Tibial nerve (tissue), 4 donors: ENCODE measurements at regions not wholly inside any gene's neighbourhood (a gene's known extent, or its start where the extent isn't known, plus 50 kb on each side); places are given as distances from the start of the nearest gene placed in this dataset.

Experiments used
- DNase-seq, 2 donors: peaks; one replicate each; pipeline ENCODE4 v3.0.0-alpha.2; 2019; ENCODE audit warnings: low spot score in 2 of 2
- H3K27ac ChIP-seq, 4 donors: fragments of 200-600 bp; sonication (generic) in 3 of 4; one replicate each; pipeline ENCODE4 v1.5.1; 2017 to 2019; ENCODE audit warnings: mild to moderate bottlenecking in 1 of 4
- H3K27me3 ChIP-seq, 2 donors: fragments of 200-600 bp; sonication (generic) in 1 of 2; one replicate each; pipeline versions ENCODE4 v1.5.1 to v1.6.0; 2017 to 2019
- H3K36me3 ChIP-seq, 3 donors: fragments of 200-600 bp; sonication (generic); one replicate each; pipeline ENCODE4 v1.5.1; 2018 to 2019
- H3K4me1 ChIP-seq, 4 donors: fragments of 200-600 bp; sonication (generic) in 3 of 4; one replicate each; pipeline ENCODE4 v1.5.1; 2017 to 2019
- H3K4me3 ChIP-seq, 4 donors: fragments of 200-600 bp; sonication (generic) in 3 of 4; one replicate each; pipeline ENCODE4 v1.5.1; 2017 to 2019; ENCODE audit warnings: mild to moderate bottlenecking in 1 of 4, moderate library complexity in 1 of 4
- H3K9me3 ChIP-seq, 4 donors: fragments of 200-600 bp; sonication (generic) in 3 of 4; one replicate each; pipeline ENCODE4 v1.5.1; 2017 to 2019
- EP300 ChIP-seq, 2 donors: sonication (generic); formaldehyde crosslinking; IDR thresholded peaks; one replicate each; pipeline ENCODE4 v1.6.1; 2017; ENCODE audit warnings: antibody characterized with exemption in 2 of 2, mild to moderate bottlenecking in 1 of 2
- POLR2A ChIP-seq, 2 donors: fragments of 450-650 bp; IDR thresholded peaks; one replicate each; pipeline ENCODE4 v1.6.1; 2017; ENCODE audit warnings: antibody characterized with exemption in 2 of 2, mild to moderate bottlenecking in 2 of 2, moderate library complexity in 2 of 2
- WGBS, 2 donors: methylation state at CpG; one replicate each; pipeline ENCODE4 v1.1.5; 2018; 5-methylcytosine and 5-hydroxymethylcytosine counted together
- TF ChIP-seq, protein P1 (sequence below), 5 experiments: fragments of 200-600 bp in 3 of 5; fragments of 450-650 bp in 2 of 5; sonication (generic) in 3 of 5; IDR thresholded peaks; one replicate each; pipeline ENCODE4 v1.5.1; 2016 to 2019; ENCODE audit warnings: antibody characterized with exemption in 5 of 5, mild to moderate bottlenecking in 3 of 5, moderate library complexity in 2 of 5

DNA sequence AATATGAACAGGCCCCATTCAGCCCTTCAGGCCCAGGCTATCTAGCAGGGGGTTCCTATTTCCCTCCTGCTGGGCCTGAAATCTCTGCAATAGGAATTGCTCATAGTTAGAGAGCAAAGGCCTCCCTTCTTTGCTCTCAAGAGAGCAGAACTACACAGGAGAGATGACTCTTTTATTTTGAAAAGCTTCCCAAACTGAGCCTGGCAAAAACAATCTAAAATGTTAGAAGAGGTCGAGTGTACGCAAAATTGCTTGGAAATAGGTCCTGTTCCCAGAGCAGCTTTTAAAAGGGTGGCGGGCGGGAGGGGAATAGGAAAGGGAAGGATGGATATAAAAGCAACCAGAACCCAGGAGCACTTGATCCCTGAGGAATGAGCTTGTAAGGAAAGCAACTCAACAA is 68.4 kb upstream of the APCDD1 start:
- Histone ChIP-seq H3K4me3 (no peak overlapping the region), H3K9me3 (no peaks in the 10 kb centered on the region), H3K36me3 (no peaks in the 10 kb centered on the region), H3K4me1 (peaks cover 0 to 11% (median 0%) of the 10 kb centered on the region in 4 donors), H3K27me3 (no peaks in the 10 kb centered on the region), H3K27ac (peak overlapping the region in 2 of 4 donors; percentile 12 to 31)
- no peak for DNase-seq
- TF ChIP-seq POLR2A (IDR thresholded peaks at IDR 0.05) (no peak), EP300 (IDR thresholded peaks at IDR 0.05) (no peak)
- TF ChIP-seq, protein P1, sequence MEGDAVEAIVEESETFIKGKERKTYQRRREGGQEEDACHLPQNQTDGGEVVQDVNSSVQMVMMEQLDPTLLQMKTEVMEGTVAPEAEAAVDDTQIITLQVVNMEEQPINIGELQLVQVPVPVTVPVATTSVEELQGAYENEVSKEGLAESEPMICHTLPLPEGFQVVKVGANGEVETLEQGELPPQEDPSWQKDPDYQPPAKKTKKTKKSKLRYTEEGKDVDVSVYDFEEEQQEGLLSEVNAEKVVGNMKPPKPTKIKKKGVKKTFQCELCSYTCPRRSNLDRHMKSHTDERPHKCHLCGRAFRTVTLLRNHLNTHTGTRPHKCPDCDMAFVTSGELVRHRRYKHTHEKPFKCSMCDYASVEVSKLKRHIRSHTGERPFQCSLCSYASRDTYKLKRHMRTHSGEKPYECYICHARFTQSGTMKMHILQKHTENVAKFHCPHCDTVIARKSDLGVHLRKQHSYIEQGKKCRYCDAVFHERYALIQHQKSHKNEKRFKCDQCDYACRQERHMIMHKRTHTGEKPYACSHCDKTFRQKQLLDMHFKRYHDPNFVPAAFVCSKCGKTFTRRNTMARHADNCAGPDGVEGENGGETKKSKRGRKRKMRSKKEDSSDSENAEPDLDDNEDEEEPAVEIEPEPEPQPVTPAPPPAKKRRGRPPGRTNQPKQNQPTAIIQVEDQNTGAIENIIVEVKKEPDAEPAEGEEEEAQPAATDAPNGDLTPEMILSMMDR (IDR thresholded peaks at IDR 0.05) = no peak
- 56 to 64% methylated on average over 4 of the region's 4 CpGs for WGBS, 2 donors

DNA sequence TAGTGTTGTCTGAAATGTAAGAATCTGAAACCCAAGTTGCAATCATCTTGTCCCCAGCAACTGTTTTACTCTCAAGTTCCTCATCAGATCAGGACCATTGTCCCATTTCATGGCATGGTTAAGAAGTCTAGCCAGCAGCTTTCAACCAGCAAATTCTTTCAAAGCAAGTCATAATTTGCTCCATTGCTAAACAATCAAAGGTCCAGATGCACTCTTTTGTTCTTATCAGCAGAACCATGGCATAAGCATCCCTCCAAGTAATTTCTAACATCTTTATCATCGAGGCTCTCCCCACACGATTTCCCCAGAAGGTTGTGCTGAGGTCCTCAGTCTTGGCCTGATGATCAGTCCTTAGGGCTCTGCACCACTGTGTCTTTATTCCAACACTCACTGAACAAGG is 67.5 kb upstream of the APCDD1 start:
- Histone ChIP-seq H3K36me3 (no peaks in the 10 kb centered on the region), H3K27me3 (no peaks in the 10 kb centered on the region), H3K9me3 (no peaks in the 10 kb centered on the region), H3K4me3 (no peak overlapping the region), H3K4me1 (peaks cover 0 to 11% (median 0%) of the 10 kb centered on the region in 4 donors), H3K27ac (no peak overlapping the region)
- WGBS, 2 donors = 77 to 90% methylated on average over 2 of the region's 2 CpGs
- no peak for DNase-seq
- TF ChIP-seq, protein P1 (IDR thresholded peaks at IDR 0.05) = no peak
- TF ChIP-seq POLR2A (IDR thresholded peaks at IDR 0.05) (no peak), EP300 (IDR thresholded peaks at IDR 0.05) (no peak)

DNA sequence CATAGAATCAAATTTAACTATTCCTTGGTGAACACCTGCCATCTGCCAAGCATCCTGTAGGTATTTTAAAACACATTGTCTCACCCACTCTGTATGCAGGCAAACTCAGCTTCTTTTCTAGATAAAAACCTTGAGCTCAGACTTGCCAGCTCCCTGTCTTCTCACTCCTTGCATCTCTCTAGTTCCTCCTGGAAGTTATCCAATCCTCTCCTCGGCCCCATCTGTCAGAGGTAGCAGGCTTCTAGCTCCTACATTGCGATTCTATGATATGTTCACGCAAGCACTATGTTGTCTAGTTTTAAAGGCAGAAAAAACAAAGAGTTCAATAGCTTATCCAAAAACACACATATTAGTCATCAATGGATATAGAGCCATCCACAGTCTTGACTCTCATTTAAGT is 67.0 kb upstream of the APCDD1 start:
- Histone ChIP-seq H3K4me1 (peaks cover 0 to 11% (median 0%) of the 10 kb centered on the region in 4 donors), H3K36me3 (no peaks in the 10 kb centered on the region), H3K4me3 (no peak overlapping the region), H3K9me3 (no peaks in the 10 kb centered on the region), H3K27ac (no peak overlapping the region), H3K27me3 (no peaks in the 10 kb centered on the region)
- no peak for DNase-seq
- no peak for TF ChIP-seq EP300 (IDR thresholded peaks at IDR 0.05)
- no peak for TF ChIP-seq POLR2A (IDR thresholded peaks at IDR 0.05)
- TF ChIP-seq, protein P1 (IDR thresholded peaks at IDR 0.05) = no peak
- 94 to 95% methylated on average over 3 of the region's 3 CpGs for WGBS, 2 donors

DNA sequence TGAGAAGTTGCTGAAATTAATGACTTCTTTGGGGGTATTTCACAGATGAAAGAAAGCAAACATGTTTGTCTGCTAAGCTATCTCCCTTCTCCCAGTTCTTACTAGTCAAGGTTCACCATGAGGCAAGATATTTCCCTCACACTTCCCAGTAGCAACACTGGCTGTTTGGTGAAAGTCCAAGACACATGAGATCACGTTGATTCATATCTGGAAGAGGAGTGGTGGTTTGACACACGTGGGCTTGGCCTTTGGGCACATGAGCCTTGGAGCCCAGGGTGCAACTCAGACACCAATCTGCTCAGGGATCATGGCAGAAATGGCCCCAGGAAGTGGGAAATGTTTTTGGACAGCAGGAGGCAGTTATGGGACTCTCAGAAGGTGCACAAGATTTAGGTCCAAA is 66.1 kb upstream of the APCDD1 start:
- TF ChIP-seq POLR2A (IDR thresholded peaks at IDR 0.05) (no peak), EP300 (IDR thresholded peaks at IDR 0.05) (no peak)
- TF ChIP-seq, protein P1 (IDR thresholded peaks at IDR 0.05) = no peak
- peaks cover 0 to 11% (median 0%) of the 10 kb centered on the region in 4 donors for H3K4me1 ChIP-seq
- no peaks in the 10 kb centered on the region for H3K36me3 ChIP-seq
- DNase-seq = no peak
- no peaks in the 10 kb centered on the region for H3K9me3 ChIP-seq
- no peak overlapping the region for H3K27ac ChIP-seq
- WGBS, 2 donors = 73 to 76% methylated on average over 2 of the region's 2 CpGs
- no peaks in the 10 kb centered on the region for H3K27me3 ChIP-seq
- H3K4me3 ChIP-seq = no peak overlapping the region

DNA sequence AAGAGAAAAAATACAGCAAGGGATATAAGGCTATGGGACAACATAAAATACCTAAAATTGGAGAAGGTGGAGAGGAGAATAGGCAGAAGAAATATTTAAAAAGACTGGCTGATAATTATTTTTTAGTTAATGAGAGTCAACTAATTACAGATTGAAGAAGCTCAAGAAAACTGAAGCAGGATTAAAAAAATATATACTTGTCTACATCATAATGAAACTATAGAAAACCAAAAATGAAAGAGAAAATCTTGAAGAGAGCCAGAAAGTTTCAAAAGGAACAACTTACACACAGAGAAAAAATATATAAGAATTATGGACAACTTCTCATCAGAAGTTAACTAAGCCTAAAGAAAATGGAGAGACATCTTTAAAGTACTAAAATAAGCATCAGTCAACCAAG is 62.9 kb upstream of the APCDD1 start:
- no peaks in the 10 kb centered on the region for H3K4me1 ChIP-seq
- H3K4me3 ChIP-seq = no peak overlapping the region
- H3K36me3 ChIP-seq = no peaks in the 10 kb centered on the region
- H3K9me3 ChIP-seq = no peaks in the 10 kb centered on the region
- no peak overlapping the region for H3K27ac ChIP-seq
- no peak for DNase-seq
- no peaks in the 10 kb centered on the region for H3K27me3 ChIP-seq
- TF ChIP-seq, protein P1 (IDR thresholded peaks at IDR 0.05) = no peak
- TF ChIP-seq EP300 (IDR thresholded peaks at IDR 0.05) = no peak
- no peak for TF ChIP-seq POLR2A (IDR thresholded peaks at IDR 0.05)
